ENCODE measurements at regions not wholly inside any gene's neighbourhood (a gene's known extent, or its start where the extent isn't known, plus 50 kb on each side); places are given as distances from the start of the nearest gene placed in this dataset.

GRCh38 chr13:90958866-90959265 lies 388.6 kb upstream of the MIR17HG start (continued):
- TF ChIP-seq CREB1 (CRISPR knock-in tag; IDR thresholded peaks at IDR 0.05; ENCODE audit: low read depth) (no peak), NANOG (IDR thresholded peaks at IDR 0.05; ENCODE audit: borderline replicate concordance) (no peak), STAT1 (IDR thresholded peaks at IDR 0.05; ENCODE audit: unreplicated experiment) (no peak), ZNF331 (CRISPR knock-in tag; IDR thresholded peaks at IDR 0.05; ENCODE audit: low read depth) (no peak), EZH2phosphoT487 (IDR thresholded peaks at IDR 0.05; ENCODE audit: unreplicated experiment) (no peak)
- TF ChIP-seq, protein P1, sequence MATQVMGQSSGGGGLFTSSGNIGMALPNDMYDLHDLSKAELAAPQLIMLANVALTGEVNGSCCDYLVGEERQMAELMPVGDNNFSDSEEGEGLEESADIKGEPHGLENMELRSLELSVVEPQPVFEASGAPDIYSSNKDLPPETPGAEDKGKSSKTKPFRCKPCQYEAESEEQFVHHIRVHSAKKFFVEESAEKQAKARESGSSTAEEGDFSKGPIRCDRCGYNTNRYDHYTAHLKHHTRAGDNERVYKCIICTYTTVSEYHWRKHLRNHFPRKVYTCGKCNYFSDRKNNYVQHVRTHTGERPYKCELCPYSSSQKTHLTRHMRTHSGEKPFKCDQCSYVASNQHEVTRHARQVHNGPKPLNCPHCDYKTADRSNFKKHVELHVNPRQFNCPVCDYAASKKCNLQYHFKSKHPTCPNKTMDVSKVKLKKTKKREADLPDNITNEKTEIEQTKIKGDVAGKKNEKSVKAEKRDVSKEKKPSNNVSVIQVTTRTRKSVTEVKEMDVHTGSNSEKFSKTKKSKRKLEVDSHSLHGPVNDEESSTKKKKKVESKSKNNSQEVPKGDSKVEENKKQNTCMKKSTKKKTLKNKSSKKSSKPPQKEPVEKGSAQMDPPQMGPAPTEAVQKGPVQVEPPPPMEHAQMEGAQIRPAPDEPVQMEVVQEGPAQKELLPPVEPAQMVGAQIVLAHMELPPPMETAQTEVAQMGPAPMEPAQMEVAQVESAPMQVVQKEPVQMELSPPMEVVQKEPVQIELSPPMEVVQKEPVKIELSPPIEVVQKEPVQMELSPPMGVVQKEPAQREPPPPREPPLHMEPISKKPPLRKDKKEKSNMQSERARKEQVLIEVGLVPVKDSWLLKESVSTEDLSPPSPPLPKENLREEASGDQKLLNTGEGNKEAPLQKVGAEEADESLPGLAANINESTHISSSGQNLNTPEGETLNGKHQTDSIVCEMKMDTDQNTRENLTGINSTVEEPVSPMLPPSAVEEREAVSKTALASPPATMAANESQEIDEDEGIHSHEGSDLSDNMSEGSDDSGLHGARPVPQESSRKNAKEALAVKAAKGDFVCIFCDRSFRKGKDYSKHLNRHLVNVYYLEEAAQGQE (IDR thresholded peaks at IDR 0.05; ENCODE audit: unreplicated experiment), result no peak

DNA sequence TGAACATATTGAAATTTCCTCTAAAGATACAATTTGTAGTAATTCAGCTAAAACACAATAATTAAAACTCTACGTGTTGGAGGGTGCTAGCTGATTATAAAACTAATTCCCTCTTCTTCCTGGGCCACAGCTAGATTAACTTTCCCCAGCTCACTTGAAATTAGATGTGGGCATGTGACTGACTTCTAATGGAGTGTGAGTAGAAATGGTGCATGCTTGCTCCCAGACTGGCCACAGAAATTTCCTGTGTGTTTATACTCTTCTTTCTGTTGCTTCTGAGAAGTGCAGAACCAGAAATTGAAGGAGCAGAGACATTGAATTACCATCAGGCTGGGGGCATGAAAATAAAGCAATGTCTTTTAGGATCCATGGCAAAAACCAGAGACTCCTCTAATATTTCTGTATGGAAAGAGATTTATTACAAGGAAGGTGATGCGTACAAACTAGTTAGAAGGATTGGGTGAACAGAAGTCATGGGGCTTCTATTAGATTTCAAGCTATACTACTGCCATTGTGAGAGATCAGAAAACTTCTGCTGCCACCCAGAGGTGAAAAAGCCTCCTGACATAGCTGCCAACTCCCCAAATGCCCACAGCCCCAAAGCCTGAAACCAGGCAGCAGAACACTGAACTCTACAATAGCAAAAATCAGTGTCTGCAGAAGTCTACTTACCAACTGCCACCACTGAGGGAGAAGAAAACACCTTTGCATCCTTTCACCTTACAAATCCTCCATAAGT lies 379.2 kb upstream of the MIR17HG start:
- H3K36me3 Mint-ChIP-seq (ENCODE audit: low read depth), result no peaks in the 10 kb centered on the region; the same call in 2 of the 3 replicates
- no peak overlapping the region for H3K27ac ChIP-seq (ENCODE audit: low read depth)

More for the DNA sequence above, 379.2 kb upstream of the MIR17HG start:
- Histone ChIP-seq H3K27me3 (ENCODE audit: insufficient read depth) (no peaks in the 10 kb centered on the region), H3K36me3 (ENCODE audit: insufficient read depth) (no peaks in the 10 kb centered on the region), H3K79me2 (replicated peaks; ENCODE audit: insufficient read depth) (no peaks in the 10 kb centered on the region), H3K4me1 (ENCODE audit: insufficient read depth) (no peaks in the 10 kb centered on the region), H3K4me3 (no peak overlapping the region), H3F3A (replicated peaks; ENCODE audit: low read depth) (no peaks in the 10 kb centered on the region), H3K9me2 (ENCODE audit: insufficient read depth) (no peaks in the 10 kb centered on the region), H4K20me1 (replicated peaks; ENCODE audit: insufficient read depth) (no peaks in the 10 kb centered on the region), H3K4me2 (no peak overlapping the region), H2AFZ (no peak overlapping the region)
- DNase-seq (ENCODE audit: low spot score) (peak; percentile 77), ATAC-seq (peak; percentile 98)
- Mint-ChIP-seq H3K9me3 (no peaks in the 10 kb centered on the region; the same call in 2 of the 3 replicates), H3K27me3 (ENCODE audit: insufficient read depth, low read depth, poor library complexity) (no peaks in the 10 kb centered on the region), H3K27ac (no peak overlapping the region), H3K4me3 (no peak overlapping the region), H3K4me1 (no peaks in the 10 kb centered on the region; the same call in 2 of the 3 replicates)
- TF ChIP-seq, protein P2, sequence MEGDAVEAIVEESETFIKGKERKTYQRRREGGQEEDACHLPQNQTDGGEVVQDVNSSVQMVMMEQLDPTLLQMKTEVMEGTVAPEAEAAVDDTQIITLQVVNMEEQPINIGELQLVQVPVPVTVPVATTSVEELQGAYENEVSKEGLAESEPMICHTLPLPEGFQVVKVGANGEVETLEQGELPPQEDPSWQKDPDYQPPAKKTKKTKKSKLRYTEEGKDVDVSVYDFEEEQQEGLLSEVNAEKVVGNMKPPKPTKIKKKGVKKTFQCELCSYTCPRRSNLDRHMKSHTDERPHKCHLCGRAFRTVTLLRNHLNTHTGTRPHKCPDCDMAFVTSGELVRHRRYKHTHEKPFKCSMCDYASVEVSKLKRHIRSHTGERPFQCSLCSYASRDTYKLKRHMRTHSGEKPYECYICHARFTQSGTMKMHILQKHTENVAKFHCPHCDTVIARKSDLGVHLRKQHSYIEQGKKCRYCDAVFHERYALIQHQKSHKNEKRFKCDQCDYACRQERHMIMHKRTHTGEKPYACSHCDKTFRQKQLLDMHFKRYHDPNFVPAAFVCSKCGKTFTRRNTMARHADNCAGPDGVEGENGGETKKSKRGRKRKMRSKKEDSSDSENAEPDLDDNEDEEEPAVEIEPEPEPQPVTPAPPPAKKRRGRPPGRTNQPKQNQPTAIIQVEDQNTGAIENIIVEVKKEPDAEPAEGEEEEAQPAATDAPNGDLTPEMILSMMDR (conservative IDR thresholded peaks at IDR 0.05; ENCODE audit: low read depth in 2 of 2), result peak; percentile 72 to 73
- TF ChIP-seq, protein P3, sequence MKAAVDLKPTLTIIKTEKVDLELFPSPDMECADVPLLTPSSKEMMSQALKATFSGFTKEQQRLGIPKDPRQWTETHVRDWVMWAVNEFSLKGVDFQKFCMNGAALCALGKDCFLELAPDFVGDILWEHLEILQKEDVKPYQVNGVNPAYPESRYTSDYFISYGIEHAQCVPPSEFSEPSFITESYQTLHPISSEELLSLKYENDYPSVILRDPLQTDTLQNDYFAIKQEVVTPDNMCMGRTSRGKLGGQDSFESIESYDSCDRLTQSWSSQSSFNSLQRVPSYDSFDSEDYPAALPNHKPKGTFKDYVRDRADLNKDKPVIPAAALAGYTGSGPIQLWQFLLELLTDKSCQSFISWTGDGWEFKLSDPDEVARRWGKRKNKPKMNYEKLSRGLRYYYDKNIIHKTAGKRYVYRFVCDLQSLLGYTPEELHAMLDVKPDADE (IDR thresholded peaks at IDR 0.05), result no peak
- TF ChIP-seq ZNF114 (CRISPR knock-in tag; IDR thresholded peaks at IDR 0.05) (no peak), CREB1 (CRISPR knock-in tag; IDR thresholded peaks at IDR 0.05; ENCODE audit: low read depth) (no peak), NANOG (IDR thresholded peaks at IDR 0.05; ENCODE audit: borderline replicate concordance) (no peak), JUNB (IDR thresholded peaks at IDR 0.05; ENCODE audit: unreplicated experiment) (no peak), POLR2AphosphoS5 (IDR thresholded peaks at IDR 0.05; ENCODE audit: low read depth) (no peak)

Data from GM23338 (cell line).